ENCODE measurements at regions not wholly inside any gene's neighbourhood (a gene's known extent, or its start where the extent isn't known, plus 50 kb on each side); places are given as distances from the start of the nearest gene placed in this dataset.
"Not testable (repeated sequence)": the region's sequence is repeated elsewhere in the genome, so short reads cannot be mapped to it uniquely, and the experiment has no call there.

GRCh38 chr2:198571393-198571792 is 767.0 kb downstream of the PLCL1 start:
- no peak for DNase-seq (ENCODE audit: insufficient read length, low spot score)
- FAIRE-seq: no peak

- no peak for FAIRE-seq
- no peak for DNase-seq (ENCODE audit: insufficient read length, low spot score)
Observed at GRCh38 chr2:198558176-198558575, 753.8 kb downstream of the PLCL1 start.

- DNase-seq (ENCODE audit: insufficient read length, low spot score) (no peak), FAIRE-seq (no peak)
Observed at GRCh38 chr2:198546122-198546521, 741.7 kb downstream of the PLCL1 start.

GRCh38 chr2:198545411-198545810 is 741.0 kb downstream of the PLCL1 start:
- FAIRE-seq: no peak
- DNase-seq (ENCODE audit: insufficient read length, low spot score): no peak

- FAIRE-seq (no peak), DNase-seq (ENCODE audit: insufficient read length, low spot score) (no peak)
Observed at GRCh38 chr2:198544461-198544860, 740.1 kb downstream of the PLCL1 start.

- DNase-seq (ENCODE audit: insufficient read length, low spot score): no peak
- FAIRE-seq: no peak
Observed at GRCh38 chr2:198534756-198535155, 730.4 kb downstream of the PLCL1 start.

GRCh38 chr2:198525211-198525969 is 721.0 kb downstream of the PLCL1 start:
- FAIRE-seq: no peak
- DNase-seq (ENCODE audit: insufficient read length, low spot score): no peak

GRCh38 chr2:198523710-198524109 is 719.3 kb downstream of the PLCL1 start:
- FAIRE-seq (no peak), DNase-seq (ENCODE audit: insufficient read length, low spot score) (no peak)

GRCh38 chr2:198518935-198519334 is 714.5 kb downstream of the PLCL1 start:
- FAIRE-seq: no peak
- DNase-seq (ENCODE audit: insufficient read length, low spot score): no peak

GRCh38 chr2:198517976-198518375 is 713.6 kb downstream of the PLCL1 start:
- no peak for DNase-seq (ENCODE audit: insufficient read length, low spot score)
- FAIRE-seq: no peak

- DNase-seq (ENCODE audit: insufficient read length, low spot score); FAIRE-seq: not testable (repeated sequence)
Observed at GRCh38 chr2:198508610-198509009, 704.2 kb downstream of the PLCL1 start.

- FAIRE-seq: no peak
Observed at GRCh38 chr2:198499539-198499938, 695.1 kb downstream of the PLCL1 start.

GRCh38 chr2:198498516-198498915 is 694.1 kb downstream of the PLCL1 start:
- FAIRE-seq: no peak
- DNase-seq (ENCODE audit: insufficient read length, low spot score): no peak

More at GRCh38 chr2:198499539-198499938, 695.1 kb downstream of the PLCL1 start:
- DNase-seq (ENCODE audit: insufficient read length, low spot score): no peak

- DNase-seq (ENCODE audit: insufficient read length, low spot score) (no peak), FAIRE-seq (no peak)
Observed at GRCh38 chr2:198498048-198498447, 693.7 kb downstream of the PLCL1 start.

GRCh38 chr2:198494931-198495330 is 690.5 kb downstream of the PLCL1 start:
- no peak for FAIRE-seq

GRCh38 chr2:198490748-198491147 is 686.4 kb downstream of the PLCL1 start:
- DNase-seq (ENCODE audit: insufficient read length, low spot score) (no peak), FAIRE-seq (no peak)

More at GRCh38 chr2:198494931-198495330, 690.5 kb downstream of the PLCL1 start:
- DNase-seq (ENCODE audit: insufficient read length, low spot score): no peak

- no peak for DNase-seq (ENCODE audit: insufficient read length, low spot score)
- FAIRE-seq: no peak
Observed at GRCh38 chr2:198488964-198489363, 684.6 kb downstream of the PLCL1 start.

- FAIRE-seq: no peak
Observed at GRCh38 chr2:198483051-198483450, 678.7 kb downstream of the PLCL1 start.

GRCh38 chr2:198479065-198479464 is 674.7 kb downstream of the PLCL1 start:
- DNase-seq (ENCODE audit: insufficient read length, low spot score): no peak
- no peak for FAIRE-seq

More at GRCh38 chr2:198483051-198483450, 678.7 kb downstream of the PLCL1 start:
- no peak for DNase-seq (ENCODE audit: insufficient read length, low spot score)

GRCh38 chr2:198478361-198478760 is 674.0 kb downstream of the PLCL1 start:
- no peak for FAIRE-seq
- no peak for DNase-seq (ENCODE audit: insufficient read length, low spot score)

- FAIRE-seq: no peak
- DNase-seq (ENCODE audit: insufficient read length, low spot score): no peak
Observed at GRCh38 chr2:198476007-198476406, 671.6 kb downstream of the PLCL1 start.

- FAIRE-seq: no peak
Observed at GRCh38 chr2:198471291-198471690, 666.9 kb downstream of the PLCL1 start.

GRCh38 chr2:198468136-198468535 is 663.7 kb downstream of the PLCL1 start:
- DNase-seq (ENCODE audit: insufficient read length, low spot score) (no peak), FAIRE-seq (no peak)

More at GRCh38 chr2:198471291-198471690, 666.9 kb downstream of the PLCL1 start:
- no peak for DNase-seq (ENCODE audit: insufficient read length, low spot score)
